ENCODE measurements at regions not wholly inside any gene's neighbourhood (a gene's known extent, or its start where the extent isn't known, plus 50 kb on each side); places are given as distances from the start of the nearest gene placed in this dataset.

DNA sequence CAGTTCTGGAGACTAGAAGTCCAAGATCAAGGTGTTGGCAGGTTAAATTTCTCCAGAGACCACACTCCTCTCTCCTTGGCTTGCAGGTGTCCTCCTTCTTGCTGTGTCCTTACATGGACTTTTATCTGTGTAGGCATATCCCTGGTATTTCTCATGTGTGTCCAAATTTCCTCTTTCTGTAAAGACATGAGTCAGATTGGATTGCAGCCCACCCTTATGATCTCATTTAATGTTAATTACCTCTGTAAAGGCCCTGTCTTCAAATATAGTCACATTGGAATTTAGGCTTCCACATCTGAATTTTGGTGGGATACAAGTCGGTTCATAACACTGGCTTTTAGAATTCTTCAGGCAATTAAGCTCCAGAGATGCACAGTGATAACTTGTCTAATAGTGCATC lies 322.2 kb upstream of the GRIA1 start:
- no peaks in the 10 kb centered on the region for H3K36me3 ChIP-seq (ENCODE audit: insufficient read depth, low read length)
- no peak overlapping the region for H3K27ac ChIP-seq
- TF ChIP-seq POLR2AphosphoS5 (IDR thresholded peaks at IDR 0.05; ENCODE audit: borderline replicate concordance, low read depth, low read length) (no peak), EZH2 (IDR thresholded peaks at IDR 0.05) (no peak), FOXP2 (optimal IDR thresholded peaks at IDR 0.05; ENCODE audit: control extremely low read depth, extremely low read length, insufficient read depth) (no peak)
- no peak for DNase-seq (ENCODE audit: low read depth, low spot score)
- no peaks in the 10 kb centered on the region for H3K9me3 ChIP-seq (ENCODE audit: low read depth, low read length)
- no peak overlapping the region for H3K4me3 ChIP-seq
- no peak overlapping the region for H3K9ac ChIP-seq (ENCODE audit: insufficient read length)

DNA sequence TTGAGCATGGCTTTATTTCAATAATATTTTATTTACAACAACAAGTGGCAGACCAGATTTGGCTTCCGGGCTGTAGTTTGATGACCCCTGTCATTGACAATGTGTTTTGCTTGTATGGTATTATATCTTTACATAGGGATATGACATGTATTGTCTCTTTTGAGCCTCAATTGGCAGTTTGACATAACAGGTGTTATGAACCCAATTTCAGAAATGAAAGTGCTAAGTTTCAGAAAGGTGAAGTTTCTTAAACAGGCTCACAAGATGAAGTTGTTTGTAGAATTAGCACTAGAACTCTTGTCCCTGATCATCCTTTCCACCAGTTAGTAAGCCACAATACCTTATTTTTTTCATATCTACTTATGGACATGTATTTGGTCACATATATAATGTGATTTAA lies 303.0 kb upstream of the GRIA1 start:
- TF ChIP-seq EZH2 (IDR thresholded peaks at IDR 0.05) (no peak), POLR2AphosphoS5 (IDR thresholded peaks at IDR 0.05; ENCODE audit: borderline replicate concordance, low read depth, low read length) (no peak), FOXP2 (optimal IDR thresholded peaks at IDR 0.05; ENCODE audit: control extremely low read depth, extremely low read length, insufficient read depth) (no peak)
- H3K9me3 ChIP-seq (ENCODE audit: low read depth, low read length), result no peaks in the 10 kb centered on the region

DNA sequence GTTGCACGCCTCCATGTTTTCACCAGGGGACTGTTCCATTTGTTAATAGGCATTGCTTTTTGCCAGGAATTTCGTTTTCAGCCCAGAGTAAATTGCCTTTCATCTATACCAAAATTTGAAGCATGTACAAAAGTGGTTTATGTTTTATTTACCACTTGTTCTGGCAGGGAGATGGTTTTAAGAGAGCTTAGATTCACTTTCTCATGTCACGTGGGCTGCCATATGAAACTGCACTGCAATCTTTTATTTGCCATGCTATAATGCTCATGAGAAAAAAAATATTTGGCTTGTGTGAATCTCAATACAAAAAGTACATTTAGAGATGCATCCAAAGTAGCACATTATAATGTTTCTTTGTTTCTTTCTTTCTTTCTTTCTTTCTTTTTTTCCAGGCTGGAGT lies 284.1 kb upstream of the GRIA1 start:
- Histone ChIP-seq H3K9me3 (ENCODE audit: low read depth, low read length) (no peaks in the 10 kb centered on the region), H3K36me3 (ENCODE audit: insufficient read depth, low read length) (no peaks in the 10 kb centered on the region), H3K4me3 (no peak overlapping the region), H3K27ac (no peak overlapping the region), H3K9ac (ENCODE audit: insufficient read length) (no peak overlapping the region)
- TF ChIP-seq EZH2 (IDR thresholded peaks at IDR 0.05) (no peak), FOXP2 (optimal IDR thresholded peaks at IDR 0.05; ENCODE audit: control extremely low read depth, extremely low read length, insufficient read depth) (no peak), POLR2AphosphoS5 (IDR thresholded peaks at IDR 0.05; ENCODE audit: borderline replicate concordance, low read depth, low read length) (no peak)
- DNase-seq (ENCODE audit: low read depth, low spot score), result no peak

More for the DNA sequence above, 303.0 kb upstream of the GRIA1 start:
- Histone ChIP-seq H3K9ac (ENCODE audit: insufficient read length) (no peak overlapping the region), H3K4me3 (no peak overlapping the region), H3K27ac (no peak overlapping the region), H3K36me3 (ENCODE audit: insufficient read depth, low read length) (no peaks in the 10 kb centered on the region)
- DNase-seq (ENCODE audit: low read depth, low spot score), result no peak

DNA sequence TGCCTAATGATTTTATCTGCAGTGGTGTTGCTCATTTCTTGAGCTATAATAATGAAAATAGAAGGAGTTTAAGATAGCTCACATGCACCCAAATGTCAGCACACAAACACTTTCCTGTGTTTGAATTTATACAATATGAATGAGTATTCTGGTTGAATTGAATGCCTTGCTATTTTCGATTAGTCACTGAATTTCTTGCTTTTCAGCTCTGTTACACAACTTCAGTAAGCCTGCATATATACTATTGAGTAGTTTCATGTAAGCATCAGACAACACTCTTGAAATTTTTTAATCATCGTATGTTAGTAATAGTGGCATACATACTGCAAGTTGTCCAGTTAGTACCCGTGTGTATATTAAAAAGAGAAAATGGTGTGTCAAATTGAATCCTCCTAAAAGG lies 281.5 kb upstream of the GRIA1 start:
- no peak overlapping the region for H3K9ac ChIP-seq (ENCODE audit: insufficient read length)
- H3K9me3 ChIP-seq (ENCODE audit: low read depth, low read length), result no peaks in the 10 kb centered on the region
- no peak overlapping the region for H3K27ac ChIP-seq
- H3K4me3 ChIP-seq, result no peak overlapping the region
- DNase-seq (ENCODE audit: low read depth, low spot score), result no peak
- no peaks in the 10 kb centered on the region for H3K36me3 ChIP-seq (ENCODE audit: insufficient read depth, low read length)
- no peak for TF ChIP-seq EZH2 (IDR thresholded peaks at IDR 0.05)
- TF ChIP-seq POLR2AphosphoS5 (IDR thresholded peaks at IDR 0.05; ENCODE audit: borderline replicate concordance, low read depth, low read length), result no peak
- no peak for TF ChIP-seq FOXP2 (optimal IDR thresholded peaks at IDR 0.05; ENCODE audit: control extremely low read depth, extremely low read length, insufficient read depth)

DNA sequence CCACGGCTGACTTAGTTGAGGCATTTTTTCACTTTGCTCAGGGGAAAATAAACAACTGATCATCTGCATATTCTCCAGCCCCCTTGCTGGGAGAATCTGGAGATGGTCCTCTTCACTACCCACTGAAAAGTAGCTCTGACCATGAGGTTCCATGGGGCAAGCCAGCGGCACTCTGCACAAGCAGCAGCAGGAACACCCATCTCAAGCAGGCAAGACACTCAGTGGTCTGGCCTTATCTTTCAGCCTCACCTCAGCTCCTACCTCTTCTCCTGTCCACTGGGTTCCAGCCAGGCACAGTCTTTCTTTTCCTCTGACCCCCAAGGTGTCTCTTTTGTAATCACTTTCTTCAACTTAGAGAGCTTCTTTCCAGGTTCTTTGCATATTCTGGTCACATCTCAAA lies 280.8 kb upstream of the GRIA1 start:
- Histone ChIP-seq H3K4me3 (no peak overlapping the region), H3K36me3 (ENCODE audit: insufficient read depth, low read length) (no peaks in the 10 kb centered on the region)

DNA sequence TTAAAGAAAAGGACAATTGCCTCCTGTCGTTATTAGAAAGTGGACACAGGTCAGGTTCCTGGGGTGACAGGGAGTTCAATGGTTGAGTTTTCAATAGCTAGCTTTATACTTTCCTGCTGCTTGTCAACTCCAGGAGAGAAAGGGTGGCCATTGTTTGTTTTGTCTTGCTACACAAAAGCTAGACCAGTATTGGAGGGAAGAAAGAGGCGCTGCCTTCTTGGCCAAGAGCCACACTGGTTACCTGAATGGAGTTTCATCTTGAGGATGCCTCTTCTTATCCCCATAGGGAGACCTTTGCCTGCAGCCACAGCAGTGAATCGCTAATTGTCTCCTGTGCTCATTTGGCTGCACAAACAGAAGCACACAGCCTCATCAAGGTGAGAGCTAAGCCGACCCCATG lies 279.4 kb upstream of the GRIA1 start:
- Histone ChIP-seq H3K9ac (ENCODE audit: insufficient read length) (no peak overlapping the region), H3K9me3 (ENCODE audit: low read depth, low read length) (no peaks in the 10 kb centered on the region), H3K27ac (no peak overlapping the region), H3K4me3 (no peak overlapping the region), H3K36me3 (ENCODE audit: insufficient read depth, low read length) (no peaks in the 10 kb centered on the region)
- DNase-seq (ENCODE audit: low read depth, low spot score), result no peak
- TF ChIP-seq FOXP2 (optimal IDR thresholded peaks at IDR 0.05; ENCODE audit: control extremely low read depth, extremely low read length, insufficient read depth) (no peak), POLR2AphosphoS5 (IDR thresholded peaks at IDR 0.05; ENCODE audit: borderline replicate concordance, low read depth, low read length) (no peak), EZH2 (IDR thresholded peaks at IDR 0.05) (no peak)

More for the DNA sequence above, 280.8 kb upstream of the GRIA1 start:
- no peak for DNase-seq (ENCODE audit: low read depth, low spot score)
- TF ChIP-seq EZH2 (IDR thresholded peaks at IDR 0.05) (no peak), FOXP2 (optimal IDR thresholded peaks at IDR 0.05; ENCODE audit: control extremely low read depth, extremely low read length, insufficient read depth) (no peak), POLR2AphosphoS5 (IDR thresholded peaks at IDR 0.05; ENCODE audit: borderline replicate concordance, low read depth, low read length) (no peak)
- Histone ChIP-seq H3K9ac (ENCODE audit: insufficient read length) (no peak overlapping the region), H3K27ac (no peak overlapping the region), H3K9me3 (ENCODE audit: low read depth, low read length) (no peaks in the 10 kb centered on the region)

DNA sequence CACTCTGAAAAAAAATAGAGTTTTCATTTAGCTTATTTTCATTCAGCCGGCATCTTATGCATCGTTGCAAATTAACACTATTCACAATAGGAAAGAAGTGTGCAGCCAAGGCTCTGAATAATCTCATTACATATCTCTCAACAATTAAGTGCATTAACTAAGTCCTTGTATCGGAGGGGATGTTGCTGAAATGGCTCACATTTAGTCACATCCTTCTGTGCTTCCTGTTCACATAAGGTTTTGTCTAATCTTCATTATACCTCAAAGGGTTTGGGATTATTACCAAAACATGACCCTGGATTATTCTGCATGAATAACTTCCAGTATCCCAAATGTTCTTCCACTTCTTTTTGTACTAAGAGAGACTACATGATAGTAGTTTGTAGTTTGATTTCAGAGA lies 278.0 kb upstream of the GRIA1 start:
- Histone ChIP-seq H3K4me3 (no peak overlapping the region), H3K9ac (ENCODE audit: insufficient read length) (no peak overlapping the region), H3K36me3 (ENCODE audit: insufficient read depth, low read length) (no peaks in the 10 kb centered on the region), H3K9me3 (ENCODE audit: low read depth, low read length) (no peaks in the 10 kb centered on the region), H3K27ac (no peak overlapping the region)
- DNase-seq (ENCODE audit: low read depth, low spot score), result no peak
- no peak for TF ChIP-seq POLR2AphosphoS5 (IDR thresholded peaks at IDR 0.05; ENCODE audit: borderline replicate concordance, low read depth, low read length)
- no peak for TF ChIP-seq FOXP2 (optimal IDR thresholded peaks at IDR 0.05; ENCODE audit: control extremely low read depth, extremely low read length, insufficient read depth)
- TF ChIP-seq EZH2 (IDR thresholded peaks at IDR 0.05), result no peak

DNA sequence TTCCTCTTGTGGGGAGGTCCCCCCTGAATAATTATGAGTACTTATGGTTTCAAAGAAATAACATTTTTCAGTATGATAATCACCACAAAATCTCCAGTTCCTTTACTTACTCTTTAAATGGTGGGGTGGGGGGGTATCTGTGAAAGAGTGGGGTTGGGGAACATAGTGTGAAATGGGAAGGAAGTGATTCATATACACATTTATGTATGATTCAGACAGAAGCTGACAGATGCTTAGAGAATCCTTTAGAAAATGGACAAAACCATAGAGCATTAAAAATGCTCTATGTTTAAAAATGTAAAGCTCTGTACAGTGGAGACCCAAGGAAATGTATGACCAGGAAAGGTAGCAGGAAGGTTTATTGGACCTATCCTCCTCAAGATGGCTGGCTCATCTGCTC lies 267.5 kb upstream of the GRIA1 start:
- H3K9me3 ChIP-seq (ENCODE audit: low read depth, low read length), result no peaks in the 10 kb centered on the region
- DNase-seq (ENCODE audit: low read depth, low spot score), result no peak
- no peak overlapping the region for H3K4me3 ChIP-seq
- TF ChIP-seq POLR2AphosphoS5 (IDR thresholded peaks at IDR 0.05; ENCODE audit: borderline replicate concordance, low read depth, low read length) (no peak), FOXP2 (optimal IDR thresholded peaks at IDR 0.05; ENCODE audit: control extremely low read depth, extremely low read length, insufficient read depth) (no peak), EZH2 (IDR thresholded peaks at IDR 0.05) (no peak)
- no peak overlapping the region for H3K9ac ChIP-seq (ENCODE audit: insufficient read length)
- H3K36me3 ChIP-seq (ENCODE audit: insufficient read depth, low read length), result no peaks in the 10 kb centered on the region
- H3K27ac ChIP-seq, result no peak overlapping the region

DNA sequence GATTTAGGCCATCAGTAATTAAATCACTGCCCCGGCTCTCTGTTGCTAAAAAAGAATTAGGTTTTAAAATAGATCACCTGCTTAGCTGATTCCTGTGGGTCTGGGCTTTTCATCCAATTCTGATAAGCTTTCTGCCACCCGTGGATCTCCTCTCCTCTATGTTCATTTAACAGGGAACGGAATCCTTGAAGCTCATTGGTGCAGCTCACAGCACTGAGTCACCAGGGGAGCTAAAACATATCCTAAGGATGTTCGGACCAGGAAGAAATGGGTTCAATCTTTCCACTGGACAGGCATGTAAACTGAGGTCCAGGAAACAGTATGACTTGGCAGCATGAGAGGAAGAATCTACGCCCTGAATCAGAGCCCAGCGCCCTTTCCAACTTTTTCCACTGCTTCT lies 267.1 kb upstream of the GRIA1 start:
- Histone ChIP-seq H3K4me3 (no peak overlapping the region), H3K27ac (no peak overlapping the region), H3K36me3 (ENCODE audit: insufficient read depth, low read length) (no peaks in the 10 kb centered on the region), H3K9ac (ENCODE audit: insufficient read length) (no peak overlapping the region), H3K9me3 (ENCODE audit: low read depth, low read length) (no peaks in the 10 kb centered on the region)
- TF ChIP-seq EZH2 (IDR thresholded peaks at IDR 0.05) (no peak), POLR2AphosphoS5 (IDR thresholded peaks at IDR 0.05; ENCODE audit: borderline replicate concordance, low read depth, low read length) (no peak), FOXP2 (optimal IDR thresholded peaks at IDR 0.05; ENCODE audit: control extremely low read depth, extremely low read length, insufficient read depth) (no peak)
- DNase-seq (ENCODE audit: low read depth, low spot score), result no peak

Data from SK-N-MC (cell line).